DND-41 (cell line): ENCODE measurements at regions not wholly inside any gene's neighbourhood (a gene's known extent, or its start where the extent isn't known, plus 50 kb on each side); places are given as distances from the start of the nearest gene placed in this dataset.

Source experiments
- EZH2 ChIP-seq: IDR thresholded peaks from 3 replicates; pipeline ENCODE4 v1.6.1; 2012; ENCODE audit warnings: borderline replicate concordance, low read depth, mild to moderate bottlenecking, moderate library complexity, low read length, inconsistent platforms; ENCODE audit not compliant: severe bottlenecking
- TF ChIP-seq, protein P1 (sequence below): IDR thresholded peaks from 2 replicates; pipeline ENCODE4 v1.5.1; 2012; ENCODE audit warnings: borderline replicate concordance, low read length, moderate library complexity, mild to moderate bottlenecking; ENCODE audit not compliant: poor library complexity, severe bottlenecking; ENCODE audit errors: extremely low read depth

DNA sequence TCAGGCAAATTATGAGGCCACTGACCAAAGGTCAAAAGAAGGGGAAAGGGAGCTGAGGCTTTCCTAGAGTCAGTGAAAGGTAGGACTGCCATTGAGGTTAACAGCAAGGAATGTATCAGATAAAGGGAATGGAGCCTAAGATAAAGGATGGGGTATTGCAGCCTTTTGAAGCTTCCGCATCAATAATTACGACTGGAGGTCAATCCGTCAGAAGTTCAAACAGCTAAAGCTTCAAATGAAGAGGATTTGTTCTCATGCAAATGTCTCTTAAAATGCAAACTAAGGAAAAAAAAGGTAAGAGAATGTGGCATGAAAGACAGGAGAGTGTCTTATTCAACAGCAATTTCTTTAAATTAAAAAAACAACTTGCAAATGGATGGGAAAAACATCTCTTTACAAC, 341.1 kb upstream of the RGMB start:
- TF ChIP-seq, protein P1, sequence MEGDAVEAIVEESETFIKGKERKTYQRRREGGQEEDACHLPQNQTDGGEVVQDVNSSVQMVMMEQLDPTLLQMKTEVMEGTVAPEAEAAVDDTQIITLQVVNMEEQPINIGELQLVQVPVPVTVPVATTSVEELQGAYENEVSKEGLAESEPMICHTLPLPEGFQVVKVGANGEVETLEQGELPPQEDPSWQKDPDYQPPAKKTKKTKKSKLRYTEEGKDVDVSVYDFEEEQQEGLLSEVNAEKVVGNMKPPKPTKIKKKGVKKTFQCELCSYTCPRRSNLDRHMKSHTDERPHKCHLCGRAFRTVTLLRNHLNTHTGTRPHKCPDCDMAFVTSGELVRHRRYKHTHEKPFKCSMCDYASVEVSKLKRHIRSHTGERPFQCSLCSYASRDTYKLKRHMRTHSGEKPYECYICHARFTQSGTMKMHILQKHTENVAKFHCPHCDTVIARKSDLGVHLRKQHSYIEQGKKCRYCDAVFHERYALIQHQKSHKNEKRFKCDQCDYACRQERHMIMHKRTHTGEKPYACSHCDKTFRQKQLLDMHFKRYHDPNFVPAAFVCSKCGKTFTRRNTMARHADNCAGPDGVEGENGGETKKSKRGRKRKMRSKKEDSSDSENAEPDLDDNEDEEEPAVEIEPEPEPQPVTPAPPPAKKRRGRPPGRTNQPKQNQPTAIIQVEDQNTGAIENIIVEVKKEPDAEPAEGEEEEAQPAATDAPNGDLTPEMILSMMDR, result no peak
- no peak for TF ChIP-seq EZH2
